ENCODE measurements at regions not wholly inside any gene's neighbourhood (a gene's known extent, or its start where the extent isn't known, plus 50 kb on each side); places are given as distances from the start of the nearest gene placed in this dataset.
A peak's percentile ranks its signal among the peaks of the same experiment; 100 is the strongest.

GRCh38 chr2:82694431-82694830 is 1764.6 kb downstream of the SUCLG1 start:
- Histone ChIP-seq H3K4me1 (no peaks in the 10 kb centered on the region), H3K36me3 (no peaks in the 10 kb centered on the region), H3K27ac (no peak overlapping the region), H3K27me3 (no peaks in the 10 kb centered on the region), H3K4me3 (no peak overlapping the region), H3K9me3 (peaks cover 0 to 8% of the 10 kb centered on the region in 2 donors)
- intact Hi-C loops (cut with DNase I): no loop called here
- no peak for DNase-seq
- TF ChIP-seq CTCF (IDR thresholded peaks at IDR 0.05): no peak
- no peak for ATAC-seq

GRCh38 chr2:82690757-82691411 is 1768.2 kb downstream of the SUCLG1 start:
- no peaks in the 10 kb centered on the region for H3K27me3 ChIP-seq
- no peak overlapping the region for H3K4me3 ChIP-seq
- intact Hi-C loops (cut with DNase I): no loop called here
- peaks cover 0 to 12% of the 10 kb centered on the region in 2 donors for H3K9me3 ChIP-seq
- DNase-seq (no peak), ATAC-seq (no peak)
- TF ChIP-seq CTCF (IDR thresholded peaks at IDR 0.05): no peak
- H3K4me1 ChIP-seq: no peaks in the 10 kb centered on the region
- no peak overlapping the region for H3K27ac ChIP-seq
- no peaks in the 10 kb centered on the region for H3K36me3 ChIP-seq

DNA sequence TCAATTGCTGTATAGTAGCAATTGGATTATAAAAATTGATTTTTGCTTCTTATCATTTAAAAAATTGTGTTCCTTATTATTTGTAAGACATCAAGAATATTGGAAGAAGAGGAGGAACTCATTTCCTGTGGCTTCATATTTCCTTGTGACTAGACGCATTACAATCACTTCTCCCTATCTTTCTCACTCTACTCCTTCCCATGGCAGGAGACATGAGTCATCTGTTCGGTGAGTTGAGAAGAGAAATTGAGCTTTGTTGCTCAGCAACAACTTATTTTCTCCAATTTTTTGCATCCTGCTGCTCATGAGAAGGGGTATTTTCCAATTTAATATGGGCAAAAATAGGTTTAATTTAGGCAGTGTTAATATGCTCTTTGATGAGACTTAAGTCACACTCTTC is 1783.9 kb downstream of the SUCLG1 start:
- Histone ChIP-seq H3K9me3 (no peaks in the 10 kb centered on the region), H3K27ac (no peak overlapping the region), H3K4me1 (no peaks in the 10 kb centered on the region), H3K27me3 (no peaks in the 10 kb centered on the region), H3K4me3 (no peak overlapping the region), H3K36me3 (no peaks in the 10 kb centered on the region)
- DNase-seq (peak in 1 of 4 donors; percentile 18), ATAC-seq (no peak)
- TF ChIP-seq CTCF (IDR thresholded peaks at IDR 0.05): no peak
- intact Hi-C loops (cut with DNase I): no loop called here

DNA sequence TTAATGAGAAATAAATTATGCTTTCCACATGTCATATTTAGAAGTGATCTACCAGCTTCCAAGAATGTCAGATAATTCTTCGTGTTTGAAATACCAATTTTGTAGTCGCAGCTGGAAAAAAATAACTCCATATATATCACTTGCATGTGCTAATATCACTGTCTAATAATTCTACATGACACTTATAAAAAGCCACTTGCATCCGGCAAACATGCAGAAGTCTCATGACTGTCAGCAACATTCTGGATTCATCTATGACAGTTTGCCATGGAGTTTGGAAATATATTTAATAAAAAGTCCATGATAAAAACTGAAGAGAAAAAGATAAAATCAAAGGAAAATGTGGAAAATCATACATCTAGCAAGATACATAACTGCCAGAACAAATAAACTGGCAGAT is 1784.4 kb downstream of the SUCLG1 start:
- H3K4me1 ChIP-seq: no peaks in the 10 kb centered on the region
- no peak for DNase-seq

GRCh38 chr2:82667491-82667890 is 1791.6 kb downstream of the SUCLG1 start:
- H3K9me3 ChIP-seq: no peaks in the 10 kb centered on the region
- H3K4me3 ChIP-seq: no peak overlapping the region
- no peak overlapping the region for H3K27ac ChIP-seq
- no peak for TF ChIP-seq CTCF (IDR thresholded peaks at IDR 0.05)
- no peaks in the 10 kb centered on the region for H3K4me1 ChIP-seq
- intact Hi-C loops (cut with DNase I): no loop called here
- no peak for ATAC-seq
- no peaks in the 10 kb centered on the region for H3K36me3 ChIP-seq
- no peak for DNase-seq
- H3K27me3 ChIP-seq: no peaks in the 10 kb centered on the region

More for the DNA sequence above, 1784.4 kb downstream of the SUCLG1 start:
- TF ChIP-seq CTCF (IDR thresholded peaks at IDR 0.05): no peak
- Histone ChIP-seq H3K36me3 (no peaks in the 10 kb centered on the region), H3K4me3 (no peak overlapping the region), H3K9me3 (no peaks in the 10 kb centered on the region), H3K27ac (no peak overlapping the region), H3K27me3 (no peaks in the 10 kb centered on the region)
- no peak for ATAC-seq
- intact Hi-C loops (cut with DNase I): no loop called here

Measured in left lung (tissue), 4 donors.